Activated B cell treated with CpG ODN at 0.5 μM for 24 hours (primary cell): ENCODE measurements at regions not wholly inside any gene's neighbourhood (a gene's known extent, or its start where the extent isn't known, plus 50 kb on each side); places are given as distances from the start of the nearest gene placed in this dataset.

Experiments used
- ATAC-seq: fragments of 200-7000 bp; cut with Tn5 transposase; one replicate; pipeline ENCODE4 v1.10.0; 2021; ENCODE audit warnings: low read depth, mild to moderate bottlenecking, moderate library complexity
- CTCF ChIA-PET: fragments of 350-600 bp; sonication (Branson Sonifier 250); formaldehyde crosslinking; loops from one replicate; lab custom pipeline; 2021; ENCODE audit warnings: antibody characterized with exemption; lab: Charles Lee
- POLR2A ChIA-PET: fragments of 350-600 bp; sonication (Branson Sonifier 250); formaldehyde crosslinking; loops from one replicate; lab custom pipeline; 2021; ENCODE audit warnings: antibody characterized with exemption; lab: Charles Lee
- DNase-seq: peaks from one replicate; pipeline ENCODE4 v3.0.0; 2022
- H3K27ac Mint-ChIP-seq: one replicate; pipeline ENCODE4 v1.8.0; 2020; ENCODE audit warnings: mixed read lengths
- H3K27me3 Mint-ChIP-seq: one replicate; pipeline ENCODE4 v1.8.0; 2021; ENCODE audit warnings: mixed read lengths
- H3K36me3 Mint-ChIP-seq: one replicate; pipeline ENCODE4 v1.8.0; 2021; ENCODE audit warnings: low read depth, mixed read lengths
- H3K4me1 Mint-ChIP-seq: one replicate; pipeline ENCODE4 v1.8.0; 2021; ENCODE audit warnings: mixed read lengths
- H3K4me3 Mint-ChIP-seq: one replicate; pipeline ENCODE4 v1.8.0; 2020; ENCODE audit warnings: mild to moderate bottlenecking, mixed read lengths
- H3K9me3 Mint-ChIP-seq: one replicate; pipeline ENCODE4 v1.8.0; 2020; ENCODE audit warnings: mixed read lengths
- CTCF ChIP-seq: fragments of 200-600 bp; IDR thresholded peaks from one replicate; pipeline ENCODE4 v1.8.0; 2022; ENCODE audit warnings: antibody characterized with exemption, mild to moderate bottlenecking
- intact Hi-C: fragments of 100-400 bp; cut with micrococcal nuclease; formaldehyde crosslinking; loops from one replicate; pipeline ENCODE4 v1.15.1; 2024

GRCh38 chr5:15334551-15335266 lies 165.3 kb upstream of the FBXL7 start:
- peaks cover 7% of the 10 kb centered on the region for H3K9me3 Mint-ChIP-seq
- no peak overlapping the region for H3K4me3 Mint-ChIP-seq
- no peak overlapping the region for H3K27ac Mint-ChIP-seq
- ChIA-PET CTCF (no interaction called here), POLR2A (no interaction called here)
- no peak for DNase-seq
- no peaks in the 10 kb centered on the region for H3K27me3 Mint-ChIP-seq
- intact Hi-C loops: no loop called here
- no peaks in the 10 kb centered on the region for H3K4me1 Mint-ChIP-seq
- H3K36me3 Mint-ChIP-seq: no peaks in the 10 kb centered on the region
- no peak for TF ChIP-seq CTCF
- no peak for ATAC-seq

- no peak for ATAC-seq
- no peak overlapping the region for H3K27ac Mint-ChIP-seq
- no peak overlapping the region for H3K4me3 Mint-ChIP-seq
- no peak for TF ChIP-seq CTCF
- DNase-seq: no peak
- no peaks in the 10 kb centered on the region for H3K36me3 Mint-ChIP-seq
- peaks cover 7% of the 10 kb centered on the region for H3K9me3 Mint-ChIP-seq
- CTCF ChIA-PET: no interaction called here
- intact Hi-C loops: no loop called here
- POLR2A ChIA-PET: no interaction called here
- H3K4me1 Mint-ChIP-seq: no peaks in the 10 kb centered on the region
- no peaks in the 10 kb centered on the region for H3K27me3 Mint-ChIP-seq
These were observed 166.9 kb upstream of the FBXL7 start for GRCh38 chr5:15333091-15333490.

- no peak overlapping the region for H3K27ac Mint-ChIP-seq
- H3K4me3 Mint-ChIP-seq: no peak overlapping the region
- intact Hi-C loops: no loop called here
- no peaks in the 10 kb centered on the region for H3K4me1 Mint-ChIP-seq
- no peak for TF ChIP-seq CTCF
- ChIA-PET CTCF (no interaction called here), POLR2A (no interaction called here)
- no peaks in the 10 kb centered on the region for H3K27me3 Mint-ChIP-seq
- no peaks in the 10 kb centered on the region for H3K36me3 Mint-ChIP-seq
- DNase-seq (no peak), ATAC-seq (no peak)
- H3K9me3 Mint-ChIP-seq: peaks cover 5% of the 10 kb centered on the region
These were observed 173.0 kb upstream of the FBXL7 start for GRCh38 chr5:15326932-15327331.

DNA sequence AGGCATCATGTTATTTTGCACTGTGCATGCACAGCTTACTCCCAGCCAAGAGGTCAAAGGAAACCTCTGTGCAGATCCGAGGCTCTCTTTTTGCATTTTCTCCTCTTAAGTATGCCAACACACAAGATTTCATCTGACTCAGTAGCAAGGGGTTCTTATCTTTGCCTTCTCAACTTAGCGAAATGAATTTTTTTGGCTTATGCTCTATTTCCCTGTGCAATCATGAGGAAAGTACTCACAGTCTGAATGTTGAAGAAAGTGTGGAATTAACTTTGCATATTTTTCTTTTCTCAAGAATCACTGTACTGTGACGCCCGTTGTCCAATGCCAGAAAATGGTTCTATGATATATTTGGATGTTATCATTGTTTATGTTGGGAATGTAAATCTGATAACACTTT lies 173.5 kb upstream of the FBXL7 start:
- intact Hi-C loops: no loop called here
- TF ChIP-seq CTCF: no peak
- ChIA-PET POLR2A (no interaction called here), CTCF (no interaction called here)
- no peaks in the 10 kb centered on the region for H3K36me3 Mint-ChIP-seq
- ATAC-seq: no peak
- H3K27me3 Mint-ChIP-seq: no peaks in the 10 kb centered on the region
- no peak overlapping the region for H3K4me3 Mint-ChIP-seq
- peaks cover 5% of the 10 kb centered on the region for H3K9me3 Mint-ChIP-seq
- no peaks in the 10 kb centered on the region for H3K4me1 Mint-ChIP-seq
- H3K27ac Mint-ChIP-seq: no peak overlapping the region
- DNase-seq: no peak

DNA sequence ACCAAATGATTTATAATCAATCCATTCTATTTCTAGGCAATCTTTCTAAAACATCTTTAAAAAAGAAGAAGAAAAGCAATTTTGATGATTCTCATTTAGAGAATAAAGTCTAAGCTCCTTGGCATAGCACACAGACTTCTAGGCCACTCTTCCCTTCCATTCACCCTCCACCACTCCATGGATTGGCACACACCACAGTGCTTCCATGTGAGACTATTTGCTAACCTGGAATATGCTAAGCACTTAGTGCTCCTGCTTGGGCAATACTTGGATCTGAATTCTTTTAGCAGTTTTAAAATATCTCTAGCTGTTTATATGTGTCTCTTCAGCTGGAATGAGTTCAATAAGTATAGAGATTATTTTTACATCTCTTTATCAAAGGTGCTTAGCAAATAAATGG lies 177.6 kb upstream of the FBXL7 start:
- DNase-seq: no peak
- CTCF ChIA-PET: no interaction called here
- intact Hi-C loops: no loop called here
- H3K27me3 Mint-ChIP-seq: no peaks in the 10 kb centered on the region
- no peak for ATAC-seq
- TF ChIP-seq CTCF: no peak
- POLR2A ChIA-PET: no interaction called here
- H3K36me3 Mint-ChIP-seq: no peaks in the 10 kb centered on the region
- no peaks in the 10 kb centered on the region for H3K4me1 Mint-ChIP-seq
- no peak overlapping the region for H3K27ac Mint-ChIP-seq
- H3K9me3 Mint-ChIP-seq: peaks cover 5% of the 10 kb centered on the region
- H3K4me3 Mint-ChIP-seq: no peak overlapping the region
